ENCODE measurements at regions not wholly inside any gene's neighbourhood (a gene's known extent, or its start where the extent isn't known, plus 50 kb on each side); places are given as distances from the start of the nearest gene placed in this dataset.

DNA sequence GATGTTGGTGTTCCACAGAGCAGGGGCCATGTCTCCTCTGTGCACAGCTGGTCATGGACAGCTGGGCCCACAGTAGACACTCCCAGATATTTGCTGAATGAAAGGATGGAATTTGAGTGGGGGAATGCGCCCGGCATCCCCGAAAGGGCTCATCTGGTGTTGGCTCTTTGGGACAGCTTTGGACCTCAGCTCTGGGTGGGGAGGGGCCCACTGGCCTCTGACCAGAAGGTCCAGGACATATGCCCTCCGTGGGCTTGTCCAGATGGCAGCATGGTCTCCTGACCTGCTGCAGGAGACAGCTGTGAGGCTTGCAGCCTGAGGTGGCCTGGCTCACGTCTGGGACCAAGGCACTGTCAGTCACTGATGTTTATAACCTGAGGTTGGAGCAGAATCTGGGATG lies 160.4 kb upstream of the AJAP1 start:
- H3K9me3 ChIP-seq, result peaks cover 0 to 18% (median 0%) of the 10 kb centered on the region in 3 donors
- WGBS, 2 donors (ENCODE audit: low coverage in 1 of 2), result 60 to 65% methylated on average over 2 to 4 of the region's 5 CpGs
- TF ChIP-seq, protein P1, sequence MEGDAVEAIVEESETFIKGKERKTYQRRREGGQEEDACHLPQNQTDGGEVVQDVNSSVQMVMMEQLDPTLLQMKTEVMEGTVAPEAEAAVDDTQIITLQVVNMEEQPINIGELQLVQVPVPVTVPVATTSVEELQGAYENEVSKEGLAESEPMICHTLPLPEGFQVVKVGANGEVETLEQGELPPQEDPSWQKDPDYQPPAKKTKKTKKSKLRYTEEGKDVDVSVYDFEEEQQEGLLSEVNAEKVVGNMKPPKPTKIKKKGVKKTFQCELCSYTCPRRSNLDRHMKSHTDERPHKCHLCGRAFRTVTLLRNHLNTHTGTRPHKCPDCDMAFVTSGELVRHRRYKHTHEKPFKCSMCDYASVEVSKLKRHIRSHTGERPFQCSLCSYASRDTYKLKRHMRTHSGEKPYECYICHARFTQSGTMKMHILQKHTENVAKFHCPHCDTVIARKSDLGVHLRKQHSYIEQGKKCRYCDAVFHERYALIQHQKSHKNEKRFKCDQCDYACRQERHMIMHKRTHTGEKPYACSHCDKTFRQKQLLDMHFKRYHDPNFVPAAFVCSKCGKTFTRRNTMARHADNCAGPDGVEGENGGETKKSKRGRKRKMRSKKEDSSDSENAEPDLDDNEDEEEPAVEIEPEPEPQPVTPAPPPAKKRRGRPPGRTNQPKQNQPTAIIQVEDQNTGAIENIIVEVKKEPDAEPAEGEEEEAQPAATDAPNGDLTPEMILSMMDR (IDR thresholded peaks at IDR 0.05), result no peak
- TF ChIP-seq EP300 (IDR thresholded peaks at IDR 0.05) (no peak), POLR2AphosphoS5 (IDR thresholded peaks at IDR 0.05) (no peak), POLR2A (IDR thresholded peaks at IDR 0.05) (no peak)
- no peak for ATAC-seq
- no peaks in the 10 kb centered on the region for H3K36me3 ChIP-seq
- H3K4me3 ChIP-seq, result no peak overlapping the region
- H3K4me1 ChIP-seq, result no peaks in the 10 kb centered on the region
- H3K27me3 ChIP-seq, result peaks cover 52% of the 10 kb centered on the region
- no peak overlapping the region for H3K27ac ChIP-seq

DNA sequence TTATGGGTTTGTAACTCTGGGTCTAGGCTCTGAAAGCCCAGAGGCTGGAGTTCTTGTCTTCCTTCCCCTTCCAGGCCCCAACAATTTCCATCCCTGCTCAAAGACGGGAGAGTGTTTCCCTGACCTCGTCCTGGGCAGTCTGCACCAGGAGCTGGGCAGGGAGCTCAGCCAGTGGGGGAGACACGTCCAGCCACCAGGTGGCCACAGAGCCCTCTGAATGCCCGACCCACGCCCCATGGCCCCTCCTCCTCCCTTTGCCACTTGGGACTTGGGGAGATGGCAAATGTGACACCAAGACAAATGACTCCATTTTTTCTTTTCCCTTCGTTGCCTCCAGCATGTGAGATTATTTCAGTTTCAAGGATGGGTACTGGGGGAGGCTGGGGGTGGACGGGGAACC lies 159.9 kb upstream of the AJAP1 start:
- no peak overlapping the region for H3K27ac ChIP-seq
- peaks cover 47% of the 10 kb centered on the region for H3K27me3 ChIP-seq
- 27 to 48% methylated on average over 2 to 6 of the region's 7 CpGs for WGBS, 2 donors (ENCODE audit: low coverage in 1 of 2)
- no peak overlapping the region for H3K4me3 ChIP-seq
- no peak for ATAC-seq
- H3K4me1 ChIP-seq, result no peaks in the 10 kb centered on the region
- TF ChIP-seq EP300 (IDR thresholded peaks at IDR 0.05) (no peak), POLR2AphosphoS5 (IDR thresholded peaks at IDR 0.05) (no peak), POLR2A (IDR thresholded peaks at IDR 0.05) (no peak)
- TF ChIP-seq, protein P1 (IDR thresholded peaks at IDR 0.05), result no peak
- peaks cover 0 to 18% (median 0%) of the 10 kb centered on the region in 3 donors for H3K9me3 ChIP-seq
- no peaks in the 10 kb centered on the region for H3K36me3 ChIP-seq

DNA sequence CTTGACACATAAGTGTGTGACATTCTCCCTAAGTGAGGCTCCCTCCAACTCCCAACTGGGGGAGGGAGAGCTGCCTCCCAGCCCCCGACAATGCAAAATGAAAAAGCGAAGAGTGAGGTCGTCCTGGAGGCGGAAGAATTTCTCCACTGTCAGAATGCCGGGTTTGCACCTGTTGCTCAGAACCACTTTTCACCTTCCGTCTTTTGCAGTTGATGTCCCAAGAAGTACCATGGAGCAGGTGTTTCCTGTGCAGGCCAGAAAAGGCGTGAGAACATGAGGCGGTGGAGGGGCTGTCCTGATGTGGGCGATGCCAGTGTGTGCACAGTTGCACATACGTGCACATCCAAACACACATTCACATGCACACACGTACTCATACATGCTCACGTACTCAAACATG lies 158.6 kb upstream of the AJAP1 start:
- H3K36me3 ChIP-seq, result no peaks in the 10 kb centered on the region
- H3K9me3 ChIP-seq, result peaks cover 0 to 13% (median 0%) of the 10 kb centered on the region in 3 donors
- ATAC-seq, result no peak
- H3K4me1 ChIP-seq, result no peaks in the 10 kb centered on the region
- no peak overlapping the region for H3K4me3 ChIP-seq
- 72 to 85% methylated on average over 8 to 12 of the region's 12 CpGs for WGBS, 2 donors (ENCODE audit: low coverage in 1 of 2)
- TF ChIP-seq POLR2AphosphoS5 (IDR thresholded peaks at IDR 0.05), result no peak
- no peak overlapping the region for H3K27ac ChIP-seq
- H3K27me3 ChIP-seq, result peaks cover 46% of the 10 kb centered on the region

DNA sequence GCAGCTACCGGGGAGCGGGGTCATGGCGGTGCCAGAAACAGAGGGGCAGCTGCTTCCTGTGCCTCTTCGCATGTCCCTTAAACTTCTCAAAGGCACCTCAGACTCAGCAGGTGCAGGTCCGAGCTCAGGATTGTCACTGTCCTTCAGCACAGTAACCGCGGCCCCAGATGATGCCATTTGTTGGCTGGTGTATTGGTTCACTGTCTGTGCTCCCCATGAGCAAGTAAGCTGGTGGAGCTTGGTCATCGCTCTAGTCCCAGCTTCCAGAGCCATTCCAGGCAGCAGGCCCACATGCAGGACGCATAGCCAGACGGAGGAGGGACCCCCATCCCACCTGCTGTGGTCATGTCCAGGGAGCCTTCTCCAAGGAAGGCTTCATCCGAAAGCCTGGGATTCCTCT lies 154.0 kb upstream of the AJAP1 start:
- no peaks in the 10 kb centered on the region for H3K36me3 ChIP-seq
- no peak overlapping the region for H3K4me3 ChIP-seq
- no peak overlapping the region for H3K27ac ChIP-seq
- TF ChIP-seq POLR2AphosphoS5 (IDR thresholded peaks at IDR 0.05) (no peak), POLR2A (IDR thresholded peaks at IDR 0.05) (no peak), EP300 (IDR thresholded peaks at IDR 0.05) (no peak)
- TF ChIP-seq, protein P1 (IDR thresholded peaks at IDR 0.05), result no peak
- no peaks in the 10 kb centered on the region for H3K9me3 ChIP-seq
- no peaks in the 10 kb centered on the region for H3K4me1 ChIP-seq
- WGBS, 2 donors (ENCODE audit: low coverage in 1 of 2), result 61 to 100% methylated on average over 2 to 3 of the region's 11 CpGs
- ATAC-seq, result no peak
- H3K27me3 ChIP-seq, result peaks cover 32% of the 10 kb centered on the region

DNA sequence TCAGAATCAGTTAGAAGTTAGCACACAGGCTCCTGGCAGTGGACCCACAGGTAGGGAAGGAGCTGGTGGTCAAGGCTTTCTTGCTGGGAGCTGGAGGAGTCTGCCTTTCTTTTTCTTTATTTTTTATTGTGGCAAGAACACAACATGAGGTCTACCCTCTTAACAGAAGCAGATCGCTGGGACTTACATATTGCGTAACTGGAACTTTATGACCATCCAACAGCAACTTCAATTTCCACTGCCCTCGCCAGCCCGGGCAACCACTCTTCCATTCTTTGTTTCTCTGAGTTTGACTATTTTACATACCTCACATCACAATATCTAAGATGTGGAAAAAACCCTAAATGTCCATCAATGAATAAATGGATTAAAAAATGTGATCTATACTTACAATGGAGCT lies 147.8 kb upstream of the AJAP1 start:
- WGBS, 2 donors (ENCODE audit: low coverage in 1 of 2), result 92 to 94% methylated on average over 4 of the region's 4 CpGs
- no peak for ATAC-seq
- TF ChIP-seq POLR2A (IDR thresholded peaks at IDR 0.05) (no peak), POLR2AphosphoS5 (IDR thresholded peaks at IDR 0.05) (no peak), EP300 (IDR thresholded peaks at IDR 0.05) (no peak)
- TF ChIP-seq, protein P1 (IDR thresholded peaks at IDR 0.05), result no peak
- no peaks in the 10 kb centered on the region for H3K9me3 ChIP-seq
- no peaks in the 10 kb centered on the region for H3K4me1 ChIP-seq
- H3K4me3 ChIP-seq, result no peak overlapping the region
- no peaks in the 10 kb centered on the region for H3K36me3 ChIP-seq
- peaks cover 41% of the 10 kb centered on the region for H3K27me3 ChIP-seq
- H3K27ac ChIP-seq, result no peak overlapping the region
